Omental fat pad (tissue), 3 donors: ENCODE measurements at regions not wholly inside any gene's neighbourhood (a gene's known extent, or its start where the extent isn't known, plus 50 kb on each side); places are given as distances from the start of the nearest gene placed in this dataset.

Experiments used
- ATAC-seq: fragments of 150-250 bp; one replicate; pipeline ENCODE4 v1.9.1; 2016; ENCODE audit warnings: mild to moderate bottlenecking, moderate library complexity; ENCODE audit not compliant: low FRiP score
- DNase-seq: peaks from one replicate; pipeline ENCODE4 v3.0.0-alpha.2; 2019; ENCODE audit warnings: low spot score
- CTCF ChIP-seq, 3 donors: fragments of 450-650 bp; IDR thresholded peaks; one replicate each; pipeline ENCODE4 v1.5.1; 2016 to 2017; ENCODE audit warnings: antibody characterized with exemption in 3 of 3, mild to moderate bottlenecking in 3 of 3, moderate library complexity in 2 of 3

- DNase-seq (no peak), ATAC-seq (no peak)
- TF ChIP-seq CTCF (IDR thresholded peaks at IDR 0.05), result no peak
Measured at GRCh38 chr18:6652098-6652497, 77.4 kb upstream of the ARHGAP28 start.

GRCh38 chr18:6653880-6654279 is 75.6 kb upstream of the ARHGAP28 start:
- ATAC-seq (no peak), DNase-seq (no peak)
- no peak for TF ChIP-seq CTCF (IDR thresholded peaks at IDR 0.05)

- TF ChIP-seq CTCF (IDR thresholded peaks at IDR 0.05), result no peak
- DNase-seq (no peak), ATAC-seq (no peak)
Measured at GRCh38 chr18:6659963-6660725, 69.4 kb upstream of the ARHGAP28 start.

GRCh38 chr18:6661692-6662415 is 67.7 kb upstream of the ARHGAP28 start:
- DNase-seq, result no peak
- no peak for ATAC-seq
- no peak for TF ChIP-seq CTCF (IDR thresholded peaks at IDR 0.05)

- ATAC-seq (no peak), DNase-seq (no peak)
- TF ChIP-seq CTCF (IDR thresholded peaks at IDR 0.05), result no peak
Measured at GRCh38 chr18:6666012-6666685, 63.4 kb upstream of the ARHGAP28 start.

- ATAC-seq (no peak), DNase-seq (no peak)
- TF ChIP-seq CTCF (IDR thresholded peaks at IDR 0.05), result no peak
Measured at GRCh38 chr18:6668836-6669235, 60.7 kb upstream of the ARHGAP28 start.
